HEK293T (cell line): ENCODE measurements at regions not wholly inside any gene's neighbourhood (a gene's known extent, or its start where the extent isn't known, plus 50 kb on each side); places are given as distances from the start of the nearest gene placed in this dataset.

Source experiments
- BHLHE40 ChIP-seq: fragments of 450-650 bp; IDR thresholded peaks from 2 replicates; pipeline ENCODE4 v1.6.1; 2016; ENCODE audit warnings: mild to moderate bottlenecking, moderate library complexity, borderline replicate concordance
- FOXA1 ChIP-seq: fragments of 450-650 bp; IDR thresholded peaks from 2 replicates; pipeline ENCODE4 v1.6.1; 2016; ENCODE audit warnings: mild to moderate bottlenecking
- FOXK2 ChIP-seq: fragments of 450-650 bp; IDR thresholded peaks from 2 replicates; pipeline ENCODE4 v1.6.1; 2016; ENCODE audit warnings: mild to moderate bottlenecking
- FOXM1 ChIP-seq: fragments of 450-650 bp; IDR thresholded peaks from 2 replicates; pipeline ENCODE4 v1.6.1; 2017; ENCODE audit warnings: mild to moderate bottlenecking, borderline replicate concordance
- L3MBTL2 ChIP-seq: fragments of 450-650 bp; conservative IDR thresholded peaks from 2 replicates; pipeline ENCODE4 v1.6.1; 2016; ENCODE audit warnings: mild to moderate bottlenecking
- PKNOX1 ChIP-seq: fragments of 450-650 bp; IDR thresholded peaks from 2 replicates; pipeline ENCODE4 v1.6.1; 2016
- SP1 ChIP-seq: fragments of 450-650 bp; IDR thresholded peaks from 2 replicates; pipeline ENCODE4 v1.6.1; 2017
- SUZ12 ChIP-seq: fragments of 450-650 bp; IDR thresholded peaks from 2 replicates; pipeline ENCODE4 v1.6.1; 2016; ENCODE audit warnings: mild to moderate bottlenecking
- TARDBP ChIP-seq: fragments of 450-650 bp; IDR thresholded peaks from 2 replicates; pipeline ENCODE4 v1.6.1; 2016

DNA sequence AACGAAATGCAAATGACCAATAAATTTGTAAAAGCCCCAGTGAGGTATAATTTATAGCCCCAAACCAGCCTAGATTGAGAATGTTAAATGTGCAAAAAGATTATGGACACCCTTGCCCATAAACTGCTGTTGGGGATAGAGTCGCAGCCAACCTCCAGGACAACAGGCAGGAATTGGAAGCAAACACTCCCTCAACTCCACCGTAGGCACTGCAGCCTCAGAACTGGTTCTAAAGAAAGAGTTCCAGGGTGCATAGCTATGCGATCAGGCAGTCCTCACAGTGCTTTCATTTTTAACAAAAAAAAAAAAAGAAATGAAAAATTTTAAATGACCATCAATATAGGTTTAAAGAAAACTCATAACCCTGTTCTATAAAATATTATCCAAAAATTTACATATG, 86.2 kb downstream of the CXCL12 start:
- no peak for TF ChIP-seq FOXM1
- TF ChIP-seq TARDBP: no peak
- no peak for TF ChIP-seq BHLHE40
- TF ChIP-seq L3MBTL2: no peak
- TF ChIP-seq SUZ12: no peak
- TF ChIP-seq FOXK2: no peak
- no peak for TF ChIP-seq PKNOX1
- no peak for TF ChIP-seq FOXA1
- TF ChIP-seq SP1: no peak
